Hepatic stellate cell (primary cell): ENCODE measurements at regions not wholly inside any gene's neighbourhood (a gene's known extent, or its start where the extent isn't known, plus 50 kb on each side); places are given as distances from the start of the nearest gene placed in this dataset.
A peak's percentile ranks its signal among the peaks of the same experiment; 100 is the strongest.

Source experiments
- DNase-seq: peaks from one replicate; pipeline ENCODE4 v3.0.0; 2011; ENCODE audit warnings: low spot score

GRCh38 chr4:147054228-147054872 lies 108.7 kb upstream of the TTC29 start:
- DNase-seq: no peak

DNA sequence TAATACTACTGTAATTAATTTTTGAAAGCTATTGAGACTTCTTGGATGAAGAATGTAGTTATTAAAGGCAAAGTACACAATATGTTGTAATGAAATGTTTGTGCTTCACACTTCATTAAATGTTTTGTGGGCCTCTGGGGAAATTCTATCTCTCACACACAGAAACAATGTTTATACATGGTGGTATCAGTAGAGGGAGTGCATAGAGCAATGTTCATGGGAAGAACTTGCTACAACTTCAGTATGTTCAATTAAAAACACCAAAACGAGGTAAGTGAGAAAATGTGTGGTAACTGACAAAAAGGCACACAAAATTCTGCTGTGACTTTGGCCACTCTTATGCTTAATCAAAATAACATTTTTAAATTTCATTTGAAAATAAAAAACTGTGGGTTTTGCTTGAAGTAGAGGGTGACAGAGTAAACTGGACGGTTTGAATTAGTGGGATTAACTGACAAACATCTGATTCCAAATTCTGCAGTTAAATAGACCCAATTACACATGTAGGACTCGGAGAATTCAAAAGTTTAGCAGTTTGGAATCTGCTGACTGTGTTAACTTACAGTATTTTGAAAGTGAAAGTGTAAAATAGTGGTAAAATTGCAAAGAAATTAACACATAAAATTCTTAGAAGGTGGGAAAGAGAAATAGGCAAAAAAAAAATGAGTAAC lies 111.4 kb upstream of the TTC29 start:
- DNase-seq: no peak

GRCh38 chr4:147057611-147058190 lies 112.0 kb upstream of the TTC29 start:
- no peak for DNase-seq

DNA sequence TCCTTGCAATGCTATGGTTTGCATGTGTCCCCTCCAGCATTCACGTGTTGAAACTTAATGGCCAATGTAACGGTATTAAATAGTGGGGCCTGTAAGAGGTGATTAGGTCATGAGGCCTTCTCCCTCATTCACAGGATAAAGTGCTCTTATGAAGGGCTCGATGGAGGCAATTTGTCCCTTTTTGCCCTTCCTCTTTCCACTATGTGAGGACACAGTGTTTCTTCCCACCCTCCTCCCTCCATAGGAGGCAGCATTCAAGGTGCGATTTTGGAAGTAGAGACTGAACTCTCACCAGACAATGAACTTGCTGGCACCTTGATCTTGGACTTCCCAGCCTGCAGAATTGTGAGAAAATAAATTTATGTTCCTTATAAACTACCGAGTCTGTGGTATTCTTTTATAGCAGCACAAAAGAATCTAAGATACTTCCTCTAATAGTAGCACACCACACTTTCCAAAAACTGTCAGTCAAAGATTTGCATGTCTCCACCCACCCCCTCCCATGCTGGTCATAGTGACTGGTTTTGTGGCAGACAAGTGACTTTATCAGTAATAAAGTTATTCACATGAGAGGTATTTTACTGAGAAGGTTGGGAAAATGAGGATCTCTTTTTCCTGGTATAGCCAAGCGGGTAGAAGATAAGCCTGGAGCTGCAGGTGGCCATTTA lies 113.5 kb upstream of the TTC29 start:
- no peak for DNase-seq

- DNase-seq: peak; percentile 21
Measured at GRCh38 chr4:147060151-147060931, 114.7 kb upstream of the TTC29 start.

DNA sequence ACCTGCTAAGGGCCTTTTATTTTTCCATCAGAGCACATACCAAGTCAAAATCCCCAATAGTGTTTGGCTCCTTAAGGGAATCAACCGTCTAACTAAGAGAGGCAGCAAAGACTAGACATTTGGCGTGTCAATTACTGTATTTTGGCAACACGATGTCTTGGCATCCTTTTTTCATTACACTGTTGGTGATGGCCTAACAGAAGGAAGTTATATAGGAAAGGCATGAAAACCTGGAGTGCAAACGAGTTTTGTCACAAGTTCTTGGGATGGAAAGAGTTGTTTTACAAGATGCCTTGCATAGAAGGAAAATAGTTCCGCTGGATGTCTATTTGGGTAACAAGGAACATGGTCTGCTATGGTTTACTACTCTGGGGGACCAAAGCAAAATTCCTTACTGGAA lies 119.2 kb upstream of the TTC29 start:
- no peak for DNase-seq

- DNase-seq: no peak
Measured at GRCh38 chr4:147068564-147068963, 122.9 kb upstream of the TTC29 start.

DNA sequence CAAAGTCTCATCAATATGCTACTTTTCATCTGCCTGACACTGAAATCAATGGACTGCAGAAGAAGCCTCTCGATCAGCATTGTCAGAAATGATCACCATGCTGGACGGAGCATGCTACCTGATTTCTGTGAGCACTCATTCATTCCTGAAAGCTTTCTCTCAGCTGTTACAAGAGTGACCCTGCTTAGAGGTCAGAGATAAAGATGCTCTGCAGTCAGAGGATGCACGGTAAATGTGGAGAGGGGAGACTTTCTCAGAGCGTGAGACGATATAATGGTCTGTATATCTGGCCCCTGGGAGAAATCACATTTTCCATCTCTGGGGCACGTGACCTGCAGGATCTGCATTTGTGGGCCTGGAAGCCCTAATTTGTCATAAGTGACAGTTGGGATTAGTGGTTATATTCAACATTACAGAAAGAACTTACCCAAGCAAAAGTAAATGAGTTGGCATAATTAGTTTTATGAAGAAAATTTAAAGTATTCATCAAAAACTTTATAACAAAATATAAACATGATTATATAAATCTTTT lies 125.6 kb upstream of the TTC29 start:
- DNase-seq: no peak

DNA sequence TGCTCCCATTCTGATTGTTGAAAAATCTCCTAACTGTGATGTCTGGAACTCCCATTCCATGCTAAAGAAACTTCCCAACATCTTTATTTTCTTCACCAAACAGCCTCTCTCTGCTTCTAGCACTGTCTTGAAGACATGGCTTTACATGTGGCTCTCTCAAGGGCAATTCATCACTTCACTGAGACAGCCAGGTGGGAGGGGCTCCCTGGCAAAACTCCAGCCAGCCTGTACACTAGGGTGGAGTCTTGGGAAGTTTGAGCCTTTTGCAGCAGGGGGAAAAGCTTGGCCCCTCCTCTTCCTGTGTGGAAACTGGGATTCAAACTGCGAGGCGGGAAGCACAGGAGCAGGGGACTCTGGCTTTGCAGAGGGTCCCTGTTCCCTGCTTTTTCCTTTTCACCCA lies 130.5 kb upstream of the TTC29 start:
- DNase-seq: no peak

- DNase-seq: no peak
Measured at GRCh38 chr4:147076728-147077127, 131.1 kb upstream of the TTC29 start.

- no peak for DNase-seq
Measured at GRCh38 chr4:147078362-147078761, 132.7 kb upstream of the TTC29 start.

DNA sequence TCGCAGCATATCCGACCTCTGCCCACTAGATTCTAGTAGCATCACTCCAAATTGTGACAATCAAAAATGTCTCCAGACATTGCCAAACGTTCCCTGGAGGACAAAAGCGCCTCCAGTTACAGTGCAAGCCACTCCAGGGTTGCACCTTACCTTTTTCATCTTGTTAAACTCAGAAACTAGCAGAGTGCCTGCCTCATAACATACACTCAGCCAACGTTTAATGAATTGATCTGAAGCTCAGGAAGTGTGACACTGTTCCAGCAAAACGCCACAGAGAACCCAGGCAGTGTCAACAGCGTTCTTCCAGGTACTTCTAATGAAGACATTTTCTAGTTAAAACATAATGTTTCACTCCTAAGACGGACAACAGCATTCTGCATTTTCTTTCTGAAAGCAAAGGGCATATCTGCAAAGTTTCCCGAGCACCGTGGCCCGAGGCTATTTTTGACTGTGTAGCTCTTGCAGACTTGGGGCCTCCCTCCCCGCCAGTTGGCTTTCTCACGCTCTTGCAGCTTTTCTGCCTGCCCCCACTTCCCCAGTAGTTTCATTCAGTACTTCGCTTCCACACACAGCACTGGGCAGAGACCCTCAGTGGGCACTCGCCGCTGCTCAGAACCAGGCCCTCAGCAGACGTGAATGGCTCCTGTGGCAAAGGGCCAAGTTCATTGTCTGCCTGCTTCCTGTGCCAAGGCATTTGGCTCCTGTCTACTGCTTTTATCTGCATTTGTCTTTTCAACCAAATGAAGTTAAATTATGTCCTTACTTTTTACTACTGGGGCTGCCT lies 133.4 kb upstream of the TTC29 start:
- no peak for DNase-seq

GRCh38 chr4:147084861-147085260 lies 139.2 kb upstream of the TTC29 start:
- no peak for DNase-seq

GRCh38 chr4:147085781-147086180 lies 140.1 kb upstream of the TTC29 start:
- DNase-seq: no peak

DNA sequence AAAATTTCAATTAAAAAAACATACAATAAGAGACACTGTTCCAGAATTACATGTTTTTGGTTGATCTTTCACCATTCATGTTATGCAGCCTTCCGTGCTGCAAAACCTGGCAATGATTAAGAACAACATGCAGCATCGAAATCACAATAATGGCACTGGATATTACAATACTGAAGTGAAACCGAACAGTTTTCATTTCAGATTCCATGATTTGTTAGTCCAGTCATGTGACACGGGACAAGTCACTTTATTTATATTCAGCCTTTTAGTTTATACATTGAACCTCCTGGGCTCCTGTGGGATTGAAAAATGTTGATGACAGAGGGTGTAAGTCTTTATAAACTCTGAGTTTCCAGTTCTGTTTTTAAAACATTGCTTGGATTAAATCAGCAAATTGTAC lies 142.5 kb upstream of the TTC29 start:
- DNase-seq: no peak

- no peak for DNase-seq
Measured at GRCh38 chr4:147090486-147090885, 144.8 kb upstream of the TTC29 start.

GRCh38 chr4:147093206-147093605 lies 147.5 kb upstream of the TTC29 start:
- DNase-seq: no peak

GRCh38 chr4:147094238-147094637 lies 148.6 kb upstream of the TTC29 start:
- no peak for DNase-seq

DNA sequence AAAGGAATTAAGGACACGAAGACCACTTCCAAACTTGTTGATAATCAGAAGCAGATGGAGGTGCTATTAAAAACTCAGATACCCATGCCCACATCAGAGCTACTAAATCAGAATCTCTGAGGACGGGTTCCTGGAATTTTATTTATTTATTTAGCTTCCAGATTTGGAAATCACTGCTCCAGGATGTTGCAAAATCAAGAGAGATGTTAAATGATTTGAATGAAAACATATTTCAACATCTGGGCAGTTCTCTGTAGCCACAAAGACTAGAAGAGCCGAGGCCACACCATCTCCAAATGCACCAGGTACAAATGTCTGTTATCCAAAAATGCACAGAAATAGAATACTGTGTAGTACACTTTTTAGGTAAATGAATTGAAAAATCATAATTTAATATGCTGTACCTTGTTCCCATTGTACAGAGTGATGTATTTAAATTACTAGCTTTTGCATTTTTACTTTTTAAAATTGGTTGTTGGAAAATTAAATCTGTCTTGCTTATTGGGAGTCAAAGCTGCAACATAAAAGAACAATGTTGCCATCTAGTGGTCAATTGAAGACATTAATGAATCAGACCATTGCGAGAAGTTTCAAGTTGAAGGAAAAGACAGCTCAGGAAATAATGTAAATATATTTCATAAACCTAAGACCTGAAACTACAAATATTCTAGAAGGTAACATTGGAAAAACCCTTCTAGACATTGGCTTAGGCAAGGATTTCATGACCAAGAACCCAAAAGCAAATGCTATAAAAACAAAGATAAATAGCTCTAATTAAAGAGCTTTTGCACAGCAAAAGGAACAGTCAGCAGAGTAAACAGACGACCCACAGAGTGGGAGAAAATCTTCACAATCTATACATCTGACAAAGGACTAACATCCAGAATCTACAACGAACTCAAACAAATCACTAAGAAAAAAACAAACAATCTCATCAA lies 151.3 kb upstream of the TTC29 start:
- no peak for DNase-seq

DNA sequence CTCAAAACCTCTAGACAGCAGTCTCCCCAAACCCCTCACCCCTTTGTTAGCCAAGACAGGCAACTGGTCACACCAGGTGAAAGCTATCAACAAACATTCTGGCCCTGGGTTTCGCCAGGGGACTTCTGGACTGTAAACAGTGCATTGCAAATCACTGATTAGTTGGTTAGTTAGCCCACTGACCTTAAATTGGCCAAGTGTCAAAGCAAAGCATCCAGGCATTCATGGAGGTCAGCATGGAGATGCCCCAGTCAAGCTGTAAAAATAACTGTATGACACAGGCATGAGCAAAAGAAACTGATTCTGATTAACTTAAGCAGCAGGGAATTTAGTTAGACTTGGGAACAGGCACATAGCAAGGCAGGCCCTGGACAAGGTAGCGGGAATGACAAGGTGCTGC lies 156.0 kb upstream of the TTC29 start:
- no peak for DNase-seq
